HL-60 (cell line): ENCODE measurements at regions not wholly inside any gene's neighbourhood (a gene's known extent, or its start where the extent isn't known, plus 50 kb on each side); places are given as distances from the start of the nearest gene placed in this dataset.

Experiments used
- CTCF ChIP-seq: IDR thresholded peaks from one replicate; pipeline ENCODE4 v1.5.1; 2011; ENCODE audit warnings: low read length, control low read depth, inconsistent platforms; ENCODE audit not compliant: insufficient read depth
- POLR2AphosphoS5 ChIP-seq: IDR thresholded peaks from 2 replicates; pipeline ENCODE4 v1.6.1; 2012; ENCODE audit warnings: low read depth

- no peak for TF ChIP-seq CTCF
- TF ChIP-seq POLR2AphosphoS5, result no peak
Observed at GRCh38 chr10:52443419-52444388, 129.6 kb downstream of the DKK1 start.
